ENCODE measurements at regions not wholly inside any gene's neighbourhood (a gene's known extent, or its start where the extent isn't known, plus 50 kb on each side); places are given as distances from the start of the nearest gene placed in this dataset.

DNA sequence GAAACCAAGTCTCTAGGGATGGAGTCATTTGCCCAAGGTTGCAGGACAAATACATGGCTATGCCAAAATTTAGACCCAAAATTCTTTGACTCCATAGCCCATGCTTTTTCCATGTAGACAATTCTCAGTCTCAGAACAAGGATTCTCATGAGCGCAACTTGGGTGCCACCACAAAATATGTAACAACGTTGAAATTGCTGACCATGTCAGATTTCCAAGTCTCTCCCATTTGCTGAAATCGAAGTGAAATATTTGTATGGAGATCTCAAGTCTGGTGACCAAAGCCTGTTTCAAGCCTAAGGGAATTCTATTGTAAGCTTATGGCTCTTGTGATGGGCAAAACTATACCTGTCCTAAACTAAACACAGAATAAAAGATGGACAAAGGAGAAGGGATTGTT lies 333.5 kb downstream of the AEBP2 start:
- TF ChIP-seq, protein P1, sequence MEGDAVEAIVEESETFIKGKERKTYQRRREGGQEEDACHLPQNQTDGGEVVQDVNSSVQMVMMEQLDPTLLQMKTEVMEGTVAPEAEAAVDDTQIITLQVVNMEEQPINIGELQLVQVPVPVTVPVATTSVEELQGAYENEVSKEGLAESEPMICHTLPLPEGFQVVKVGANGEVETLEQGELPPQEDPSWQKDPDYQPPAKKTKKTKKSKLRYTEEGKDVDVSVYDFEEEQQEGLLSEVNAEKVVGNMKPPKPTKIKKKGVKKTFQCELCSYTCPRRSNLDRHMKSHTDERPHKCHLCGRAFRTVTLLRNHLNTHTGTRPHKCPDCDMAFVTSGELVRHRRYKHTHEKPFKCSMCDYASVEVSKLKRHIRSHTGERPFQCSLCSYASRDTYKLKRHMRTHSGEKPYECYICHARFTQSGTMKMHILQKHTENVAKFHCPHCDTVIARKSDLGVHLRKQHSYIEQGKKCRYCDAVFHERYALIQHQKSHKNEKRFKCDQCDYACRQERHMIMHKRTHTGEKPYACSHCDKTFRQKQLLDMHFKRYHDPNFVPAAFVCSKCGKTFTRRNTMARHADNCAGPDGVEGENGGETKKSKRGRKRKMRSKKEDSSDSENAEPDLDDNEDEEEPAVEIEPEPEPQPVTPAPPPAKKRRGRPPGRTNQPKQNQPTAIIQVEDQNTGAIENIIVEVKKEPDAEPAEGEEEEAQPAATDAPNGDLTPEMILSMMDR (conservative IDR thresholded peaks at IDR 0.05; ENCODE audit: low read length) = no peak
- TF ChIP-seq EZH2phosphoT487 (IDR thresholded peaks at IDR 0.05; ENCODE audit: borderline replicate concordance) = no peak
